ENCODE measurements at regions not wholly inside any gene's neighbourhood (a gene's known extent, or its start where the extent isn't known, plus 50 kb on each side); places are given as distances from the start of the nearest gene placed in this dataset.
"Not testable (repeated sequence)": the region's sequence is repeated elsewhere in the genome, so short reads cannot be mapped to it uniquely, and the experiment has no call there.

DNA sequence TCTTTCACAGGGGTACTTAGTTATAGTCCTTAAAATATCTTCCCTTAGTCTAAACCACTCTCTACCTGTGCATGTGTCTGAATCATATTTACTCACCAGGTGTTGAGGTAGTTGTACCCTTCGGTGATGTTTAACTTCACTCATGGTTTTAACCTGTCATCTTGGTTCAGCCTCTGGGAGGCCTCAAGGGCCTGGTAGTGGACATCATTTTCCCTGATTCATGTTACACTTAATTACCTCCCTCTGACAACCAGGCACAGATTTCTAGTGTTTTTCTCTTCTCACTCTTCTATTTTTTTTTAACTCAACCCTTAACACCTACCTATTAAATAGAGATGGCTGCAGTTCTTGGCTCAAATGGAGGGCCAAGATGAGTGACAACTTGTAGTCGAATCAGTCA is 505.4 kb downstream of the TMEM114 start:
- Histone ChIP-seq H3K27me3 (ENCODE audit: control insufficient read depth, insufficient read depth, low read length) (no peaks in the 10 kb centered on the region), H3K9me3 (ENCODE audit: control insufficient read depth, low read depth, low read length) (no peaks in the 10 kb centered on the region), H3K4me3 (ENCODE audit: low read length) (no peak overlapping the region), H3K4me1 (ENCODE audit: control insufficient read depth, low read depth, low read length) (no peaks in the 10 kb centered on the region), H3K9ac (ENCODE audit: low read length) (no peak overlapping the region), H3K27ac (ENCODE audit: low read length) (no peak overlapping the region), H3K36me3 (ENCODE audit: control insufficient read depth, low read depth, low read length) (no peaks in the 10 kb centered on the region)

DNA sequence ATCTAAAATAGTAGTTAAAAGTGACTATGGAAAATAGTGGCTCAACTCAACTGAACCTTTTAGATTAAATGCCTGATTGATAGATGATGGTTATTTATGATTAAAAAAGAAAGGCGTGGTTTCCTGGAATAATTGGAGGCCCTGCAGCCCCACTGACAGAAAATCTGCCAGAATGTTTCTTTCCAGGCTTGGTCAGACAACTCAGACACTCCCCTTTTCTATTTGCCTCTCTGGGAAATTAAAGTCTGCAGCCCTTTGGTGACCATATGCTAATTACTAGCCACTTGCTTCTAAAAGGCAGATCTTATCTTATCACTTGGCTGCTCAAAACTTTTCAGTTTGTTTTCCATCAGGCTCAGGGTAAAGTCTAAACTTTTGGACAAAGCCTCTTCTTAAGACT is 506.0 kb downstream of the TMEM114 start:
- Histone ChIP-seq H3K27me3 (ENCODE audit: control insufficient read depth, insufficient read depth, low read length) (no peaks in the 10 kb centered on the region), H3K9me3 (ENCODE audit: control insufficient read depth, low read depth, low read length) (no peaks in the 10 kb centered on the region), H3K27ac (ENCODE audit: low read length) (no peak overlapping the region), H3K4me1 (ENCODE audit: control insufficient read depth, low read depth, low read length) (no peaks in the 10 kb centered on the region), H3K4me3 (ENCODE audit: low read length) (no peak overlapping the region), H3K36me3 (ENCODE audit: control insufficient read depth, low read depth, low read length) (no peaks in the 10 kb centered on the region), H3K9ac (ENCODE audit: low read length) (no peak overlapping the region)

DNA sequence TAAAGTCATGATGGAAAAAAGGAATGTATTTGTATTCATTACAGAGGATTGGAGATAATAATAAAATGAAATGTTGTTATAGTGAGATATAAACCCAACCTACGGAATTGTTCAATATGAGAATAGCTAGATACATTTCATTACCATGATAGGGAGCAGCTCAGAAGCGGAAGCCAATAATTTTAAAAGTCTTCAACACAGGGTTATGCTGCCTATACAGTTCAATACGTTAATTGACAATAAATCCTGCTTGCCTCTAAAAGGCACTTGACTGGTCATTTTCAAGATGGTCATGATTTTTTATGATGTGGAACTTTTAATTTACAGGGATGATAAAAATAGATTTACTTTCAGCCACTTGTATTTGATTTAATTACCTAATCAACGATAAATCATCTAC is 506.8 kb downstream of the TMEM114 start:
- no peak overlapping the region for H3K4me3 ChIP-seq (ENCODE audit: low read length)
- H3K9ac ChIP-seq (ENCODE audit: low read length), result no peak overlapping the region
- no peak overlapping the region for H3K27ac ChIP-seq (ENCODE audit: low read length)
- H3K4me1 ChIP-seq (ENCODE audit: control insufficient read depth, low read depth, low read length), result no peaks in the 10 kb centered on the region
- no peaks in the 10 kb centered on the region for H3K36me3 ChIP-seq (ENCODE audit: control insufficient read depth, low read depth, low read length)
- no peaks in the 10 kb centered on the region for H3K27me3 ChIP-seq (ENCODE audit: control insufficient read depth, insufficient read depth, low read length)
- no peaks in the 10 kb centered on the region for H3K9me3 ChIP-seq (ENCODE audit: control insufficient read depth, low read depth, low read length)

DNA sequence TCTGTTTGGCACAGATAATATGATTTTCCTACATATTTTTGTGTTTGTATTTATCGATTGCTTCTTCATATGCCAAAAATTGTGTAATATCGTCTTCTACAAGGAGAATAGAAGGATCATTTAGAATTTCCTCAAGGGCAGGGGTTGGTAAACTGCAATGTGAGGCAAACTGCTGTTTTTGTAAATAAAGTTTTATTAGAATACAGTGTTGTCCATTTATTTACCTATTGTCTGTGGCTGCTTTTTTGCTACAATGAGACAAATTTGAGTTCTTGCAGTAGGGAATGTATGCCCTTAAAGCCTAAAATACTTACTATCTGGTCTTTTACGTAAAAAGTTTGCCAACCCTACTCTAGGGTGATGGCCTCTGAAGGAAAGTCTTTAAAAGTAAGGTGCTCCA is 509.5 kb downstream of the TMEM114 start:
- no peaks in the 10 kb centered on the region for H3K9me3 ChIP-seq (ENCODE audit: control insufficient read depth, low read depth, low read length)
- H3K9ac ChIP-seq (ENCODE audit: low read length), result no peak overlapping the region
- no peak overlapping the region for H3K27ac ChIP-seq (ENCODE audit: low read length)
- no peaks in the 10 kb centered on the region for H3K27me3 ChIP-seq (ENCODE audit: control insufficient read depth, insufficient read depth, low read length)
- H3K4me1 ChIP-seq (ENCODE audit: control insufficient read depth, low read depth, low read length), result no peaks in the 10 kb centered on the region
- no peaks in the 10 kb centered on the region for H3K36me3 ChIP-seq (ENCODE audit: control insufficient read depth, low read depth, low read length)
- no peak overlapping the region for H3K4me3 ChIP-seq (ENCODE audit: low read length)

DNA sequence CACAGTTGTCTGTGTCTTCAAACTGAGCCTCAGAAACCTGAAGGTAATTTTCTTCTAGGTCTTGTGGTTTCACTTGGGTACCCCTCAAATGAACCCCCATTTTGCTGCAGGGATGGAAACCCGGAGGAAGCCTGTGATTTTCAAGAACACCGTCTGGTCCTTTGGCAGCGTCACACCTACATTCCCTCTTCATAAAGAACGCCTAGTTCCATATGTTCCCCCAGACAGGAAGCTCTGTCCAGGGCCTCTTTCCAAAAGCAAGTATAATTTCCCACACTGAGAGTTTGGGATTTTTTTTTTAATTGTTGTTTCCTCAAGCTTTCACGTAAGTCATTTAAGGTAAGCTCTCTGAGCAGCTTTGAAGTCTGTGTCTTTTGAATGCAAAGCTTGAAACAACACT is 515.0 kb downstream of the TMEM114 start:
- Histone ChIP-seq H3K4me1 (ENCODE audit: control insufficient read depth, low read depth, low read length) (no peaks in the 10 kb centered on the region), H3K9ac (ENCODE audit: low read length) (no peak overlapping the region), H3K27ac (ENCODE audit: low read length) (no peak overlapping the region)

DNA sequence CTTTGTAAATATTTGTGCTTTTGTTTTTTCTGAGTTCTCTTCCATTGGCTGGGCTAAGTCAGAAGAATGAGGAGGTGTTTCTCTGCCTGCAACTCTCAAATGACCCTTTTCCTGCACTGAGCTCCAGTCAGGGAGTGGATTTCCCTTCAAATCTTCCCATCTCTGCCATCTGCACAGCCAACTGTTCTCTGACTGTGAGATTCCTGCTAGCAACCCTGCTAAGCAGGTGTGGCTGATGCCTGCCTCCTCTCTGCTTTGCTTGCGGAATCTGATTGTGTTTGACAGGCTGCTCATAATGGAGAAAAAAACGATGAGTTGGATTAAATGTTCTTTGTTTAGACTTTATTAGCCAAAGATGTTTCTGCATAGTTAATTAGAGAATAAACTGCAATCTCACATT is 519.8 kb downstream of the TMEM114 start:
- Histone ChIP-seq H3K27ac (ENCODE audit: low read length) (no peak overlapping the region), H3K9ac (ENCODE audit: low read length) (no peak overlapping the region), H3K4me3 (ENCODE audit: low read length) (no peak overlapping the region), H3K36me3 (ENCODE audit: control insufficient read depth, low read depth, low read length) (no peaks in the 10 kb centered on the region), H3K9me3 (ENCODE audit: control insufficient read depth, low read depth, low read length) (no peaks in the 10 kb centered on the region), H3K4me1 (ENCODE audit: control insufficient read depth, low read depth, low read length) (no peaks in the 10 kb centered on the region), H3K27me3 (ENCODE audit: control insufficient read depth, insufficient read depth, low read length) (no peaks in the 10 kb centered on the region)

More for the DNA sequence above, 515.0 kb downstream of the TMEM114 start:
- H3K4me3 ChIP-seq (ENCODE audit: low read length), result no peak overlapping the region
- no peaks in the 10 kb centered on the region for H3K27me3 ChIP-seq (ENCODE audit: control insufficient read depth, insufficient read depth, low read length)
- no peaks in the 10 kb centered on the region for H3K9me3 ChIP-seq (ENCODE audit: control insufficient read depth, low read depth, low read length)
- no peaks in the 10 kb centered on the region for H3K36me3 ChIP-seq (ENCODE audit: control insufficient read depth, low read depth, low read length)

DNA sequence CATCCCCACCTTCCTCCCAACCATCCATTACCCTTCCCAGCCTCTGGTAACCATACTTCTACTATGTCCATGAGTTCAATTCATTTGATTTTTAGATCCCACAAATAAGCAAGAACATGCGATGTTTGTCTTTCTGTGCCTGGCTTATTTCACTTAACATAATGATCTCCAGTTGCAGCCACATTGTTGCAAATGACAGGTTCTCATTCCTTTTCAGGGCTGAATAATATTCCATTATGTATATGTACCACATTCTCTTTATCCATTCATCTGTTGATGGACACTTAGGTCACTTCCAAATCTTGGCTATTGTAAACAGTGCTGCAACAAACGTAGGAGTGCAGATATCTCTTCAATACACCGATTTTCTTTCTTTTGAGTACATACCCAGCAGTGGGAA is 522.1 kb downstream of the TMEM114 start:
- not testable (repeated sequence) for H3K36me3 ChIP-seq (ENCODE audit: control insufficient read depth, low read depth, low read length); H3K4me1 ChIP-seq (ENCODE audit: control insufficient read depth, low read depth, low read length); H3K27me3 ChIP-seq (ENCODE audit: control insufficient read depth, insufficient read depth, low read length); H3K4me3 ChIP-seq (ENCODE audit: low read length); H3K9me3 ChIP-seq (ENCODE audit: control insufficient read depth, low read depth, low read length); H3K27ac ChIP-seq (ENCODE audit: low read length); H3K9ac ChIP-seq (ENCODE audit: low read length)

DNA sequence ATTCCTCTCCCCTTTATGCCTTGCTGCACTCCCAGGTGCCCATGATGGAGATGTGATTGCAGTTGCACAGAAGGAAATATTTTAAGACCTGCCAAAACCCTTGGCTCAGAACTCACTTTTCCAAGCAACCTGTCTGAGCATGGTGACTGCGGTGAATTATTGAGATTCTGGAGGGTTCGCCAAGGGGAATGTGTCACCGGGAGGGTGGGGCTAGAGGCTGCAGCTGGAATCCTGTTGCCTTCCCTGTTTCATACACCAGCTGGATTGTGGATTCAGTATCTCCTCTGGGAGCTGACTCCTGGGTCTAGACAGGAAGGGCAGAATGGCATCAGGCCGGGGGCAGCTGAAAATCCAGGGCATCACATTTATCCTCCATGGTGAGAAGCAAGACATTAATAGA is 527.2 kb downstream of the TMEM114 start:
- H3K27ac ChIP-seq (ENCODE audit: low read length), result no peak overlapping the region
- H3K9ac ChIP-seq (ENCODE audit: low read length), result no peak overlapping the region
- H3K36me3 ChIP-seq (ENCODE audit: control insufficient read depth, low read depth, low read length), result no peaks in the 10 kb centered on the region
- H3K4me3 ChIP-seq (ENCODE audit: low read length), result no peak overlapping the region
- no peaks in the 10 kb centered on the region for H3K4me1 ChIP-seq (ENCODE audit: control insufficient read depth, low read depth, low read length)
- H3K27me3 ChIP-seq (ENCODE audit: control insufficient read depth, insufficient read depth, low read length), result no peaks in the 10 kb centered on the region
- no peaks in the 10 kb centered on the region for H3K9me3 ChIP-seq (ENCODE audit: control insufficient read depth, low read depth, low read length)

DNA sequence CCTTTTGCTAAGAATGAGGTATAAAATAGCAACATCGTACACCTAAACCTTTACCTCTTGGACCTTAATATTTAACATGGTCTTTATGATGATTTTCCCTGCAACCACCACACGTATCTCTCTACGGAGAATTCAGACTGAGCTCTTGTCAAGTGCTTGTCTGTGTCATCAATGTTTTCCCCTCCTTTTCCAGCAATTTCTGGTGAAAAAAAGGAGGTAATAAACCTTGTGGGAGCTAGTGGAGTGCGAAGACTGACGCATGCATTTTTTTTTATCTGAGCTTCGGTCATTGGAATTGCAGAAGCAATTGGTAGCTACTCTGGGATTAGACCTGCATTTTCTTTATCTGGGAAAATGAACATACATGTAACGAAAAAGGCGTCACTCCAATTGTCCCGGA is 527.6 kb downstream of the TMEM114 start:
- Histone ChIP-seq H3K36me3 (ENCODE audit: control insufficient read depth, low read depth, low read length) (no peaks in the 10 kb centered on the region), H3K27me3 (ENCODE audit: control insufficient read depth, insufficient read depth, low read length) (no peaks in the 10 kb centered on the region)

DNA sequence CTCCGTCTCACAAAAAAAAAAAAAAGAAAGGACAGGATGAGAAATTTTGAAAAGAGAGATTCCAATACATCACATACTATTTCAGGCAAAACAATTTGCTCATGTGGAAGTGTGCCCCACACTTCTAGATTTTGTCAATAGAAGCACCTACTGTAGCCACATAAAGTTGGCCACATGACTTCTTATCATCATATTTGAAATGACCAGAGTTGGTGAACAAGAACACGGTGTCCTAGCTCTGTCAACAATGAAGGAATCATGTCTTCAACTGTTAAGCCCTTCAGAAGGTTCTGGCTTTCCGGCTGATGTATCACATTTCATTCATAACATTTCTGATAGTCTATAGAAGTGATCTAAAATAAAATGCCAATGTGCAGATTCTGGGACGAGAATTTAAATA is 534.5 kb downstream of the TMEM114 start:
- no peaks in the 10 kb centered on the region for H3K4me1 ChIP-seq (ENCODE audit: control insufficient read depth, low read depth, low read length)
- H3K36me3 ChIP-seq (ENCODE audit: control insufficient read depth, low read depth, low read length), result no peaks in the 10 kb centered on the region
- H3K4me3 ChIP-seq (ENCODE audit: low read length), result no peak overlapping the region
- no peaks in the 10 kb centered on the region for H3K9me3 ChIP-seq (ENCODE audit: control insufficient read depth, low read depth, low read length)
- no peaks in the 10 kb centered on the region for H3K27me3 ChIP-seq (ENCODE audit: control insufficient read depth, insufficient read depth, low read length)
- no peak overlapping the region for H3K9ac ChIP-seq (ENCODE audit: low read length)
- H3K27ac ChIP-seq (ENCODE audit: low read length), result no peak overlapping the region

More for the DNA sequence above, 527.6 kb downstream of the TMEM114 start:
- Histone ChIP-seq H3K9me3 (ENCODE audit: control insufficient read depth, low read depth, low read length) (no peaks in the 10 kb centered on the region), H3K27ac (ENCODE audit: low read length) (no peak overlapping the region), H3K9ac (ENCODE audit: low read length) (no peak overlapping the region), H3K4me1 (ENCODE audit: control insufficient read depth, low read depth, low read length) (no peaks in the 10 kb centered on the region), H3K4me3 (ENCODE audit: low read length) (no peak overlapping the region)

DNA sequence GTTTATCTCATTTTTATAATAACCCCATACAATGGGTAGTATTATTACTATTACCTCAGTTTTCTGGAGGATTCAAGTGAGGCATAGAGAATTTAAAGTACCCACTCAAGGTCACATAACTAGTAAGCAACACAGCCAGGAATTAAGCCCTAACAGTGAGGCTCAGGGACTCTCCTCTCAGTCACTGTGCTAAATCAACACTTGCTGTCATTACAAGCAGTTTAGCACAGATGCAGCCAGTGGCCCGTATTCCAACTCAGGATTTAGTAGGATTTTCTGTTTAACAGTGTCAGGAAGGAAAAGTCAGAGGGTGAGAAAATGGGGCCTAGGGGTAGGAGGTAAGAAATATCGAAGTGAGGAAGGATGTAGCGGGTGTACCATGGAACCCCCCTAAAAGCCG is 536.9 kb downstream of the TMEM114 start:
- H3K9me3 ChIP-seq (ENCODE audit: control insufficient read depth, low read depth, low read length), result no peaks in the 10 kb centered on the region
- no peak overlapping the region for H3K27ac ChIP-seq (ENCODE audit: low read length)
- H3K27me3 ChIP-seq (ENCODE audit: control insufficient read depth, insufficient read depth, low read length), result no peaks in the 10 kb centered on the region
- H3K4me1 ChIP-seq (ENCODE audit: control insufficient read depth, low read depth, low read length), result no peaks in the 10 kb centered on the region
- H3K36me3 ChIP-seq (ENCODE audit: control insufficient read depth, low read depth, low read length), result no peaks in the 10 kb centered on the region
- H3K9ac ChIP-seq (ENCODE audit: low read length), result no peak overlapping the region
- H3K4me3 ChIP-seq (ENCODE audit: low read length), result no peak overlapping the region

DNA sequence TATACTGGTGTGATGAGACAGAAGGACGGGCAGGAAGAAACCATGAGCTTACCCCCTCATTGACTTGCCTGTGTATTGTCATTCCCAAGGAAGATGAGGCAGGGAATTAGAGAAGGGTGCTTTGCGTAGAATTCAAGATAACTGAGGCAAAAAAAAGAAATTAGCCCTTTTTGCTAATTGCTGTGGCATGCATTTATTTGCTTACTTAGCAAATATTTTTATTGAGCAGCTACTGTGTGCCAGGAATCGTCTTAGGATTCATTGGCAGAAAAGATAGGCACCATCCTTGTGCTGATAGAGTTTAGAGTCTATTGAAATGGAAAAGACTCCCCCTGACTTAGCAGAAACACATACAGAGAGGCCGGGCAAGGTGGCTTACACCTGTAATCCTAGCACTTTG is 541.9 kb downstream of the TMEM114 start:
- no peak overlapping the region for H3K4me3 ChIP-seq (ENCODE audit: low read length)
- H3K36me3 ChIP-seq (ENCODE audit: control insufficient read depth, low read depth, low read length), result no peaks in the 10 kb centered on the region
- no peak overlapping the region for H3K27ac ChIP-seq (ENCODE audit: low read length)
- H3K9ac ChIP-seq (ENCODE audit: low read length), result no peak overlapping the region
- H3K27me3 ChIP-seq (ENCODE audit: control insufficient read depth, insufficient read depth, low read length), result no peaks in the 10 kb centered on the region
- no peaks in the 10 kb centered on the region for H3K4me1 ChIP-seq (ENCODE audit: control insufficient read depth, low read depth, low read length)
- H3K9me3 ChIP-seq (ENCODE audit: control insufficient read depth, low read depth, low read length), result no peaks in the 10 kb centered on the region

Measured in iPS-18a (cell line).